ENCODE measurements at regions not wholly inside any gene's neighbourhood (a gene's known extent, or its start where the extent isn't known, plus 50 kb on each side); places are given as distances from the start of the nearest gene placed in this dataset.
"Not testable (repeated sequence)": the region's sequence is repeated elsewhere in the genome, so short reads cannot be mapped to it uniquely, and the experiment has no call there.

DNA sequence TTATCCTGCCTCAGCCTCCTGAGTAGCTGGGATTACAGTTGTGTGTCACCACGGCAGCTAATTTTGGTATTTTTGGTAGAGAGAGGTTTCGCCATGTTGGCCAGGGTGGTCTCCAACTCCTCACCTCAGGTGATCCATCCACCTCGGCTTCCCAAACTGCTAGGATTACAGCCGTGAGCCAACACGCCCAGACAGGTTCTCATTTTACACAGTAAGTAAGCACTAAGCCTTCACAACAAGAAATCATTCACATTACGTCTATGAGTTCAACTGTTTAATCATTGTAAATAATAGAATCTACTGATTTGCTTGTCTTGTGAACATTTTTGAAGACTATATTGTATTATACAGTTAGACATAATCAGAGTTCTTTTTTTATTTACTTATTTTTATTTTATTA is 131.5 kb upstream of the LRATD1 start:
- Histone ChIP-seq H3K27me3 (ENCODE audit: control insufficient read depth, insufficient read depth, low read length) (no peaks in the 10 kb centered on the region), H3K36me3 (ENCODE audit: control insufficient read depth, insufficient read depth, low read length) (no peaks in the 10 kb centered on the region), H3K27ac (ENCODE audit: low read length) (no peak overlapping the region), H3K4me3 (ENCODE audit: low read length) (no peak overlapping the region), H3K4me1 (ENCODE audit: control insufficient read depth, insufficient read depth, low read length) (no peaks in the 10 kb centered on the region), H3K9me3 (replicated peaks; ENCODE audit: control insufficient read depth, low read depth, low read length) (no peaks in the 10 kb centered on the region)
- no CpG with 5 or more reads among the region's 6 CpGs for WGBS (ENCODE audit: insufficient coverage)
- DNase-seq = no peak

DNA sequence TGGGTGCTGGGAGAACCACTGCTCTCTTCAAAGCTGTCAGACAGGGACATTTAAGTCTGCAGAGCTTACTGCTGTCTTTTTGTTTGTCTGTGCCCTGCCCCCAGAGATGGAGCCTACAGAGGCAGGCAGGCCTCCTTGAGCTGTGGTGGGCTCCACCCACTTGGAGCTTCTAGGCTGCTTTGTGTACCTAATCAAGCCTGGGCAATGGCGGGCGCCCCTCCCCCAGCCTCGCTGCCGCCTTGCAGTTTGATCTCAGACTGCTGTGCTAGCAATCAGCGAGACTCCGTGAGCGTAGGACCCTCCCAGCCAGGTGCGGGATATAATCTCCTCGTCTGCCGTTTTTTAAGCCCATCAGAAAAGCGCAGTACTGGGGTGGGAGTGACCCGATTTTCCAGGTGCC is 125.6 kb upstream of the LRATD1 start:
- H3K9me3 ChIP-seq (replicated peaks; ENCODE audit: control insufficient read depth, low read depth, low read length); H3K27me3 ChIP-seq (ENCODE audit: control insufficient read depth, insufficient read depth, low read length); H3K4me1 ChIP-seq (ENCODE audit: control insufficient read depth, insufficient read depth, low read length); H3K27ac ChIP-seq (ENCODE audit: low read length); H3K36me3 ChIP-seq (ENCODE audit: control insufficient read depth, insufficient read depth, low read length); H3K4me3 ChIP-seq (ENCODE audit: low read length); DNase-seq: not testable (repeated sequence)
- WGBS (ENCODE audit: insufficient coverage) = 100% methylated on average over 2 of the region's 12 CpGs

- Histone ChIP-seq H3K36me3 (ENCODE audit: control insufficient read depth, insufficient read depth, low read length) (no peaks in the 10 kb centered on the region), H3K9me3 (replicated peaks; ENCODE audit: control insufficient read depth, low read depth, low read length) (no peaks in the 10 kb centered on the region), H3K27me3 (ENCODE audit: control insufficient read depth, insufficient read depth, low read length) (no peaks in the 10 kb centered on the region), H3K4me3 (ENCODE audit: low read length) (no peak overlapping the region), H3K27ac (ENCODE audit: low read length) (no peak overlapping the region), H3K4me1 (ENCODE audit: control insufficient read depth, insufficient read depth, low read length) (no peaks in the 10 kb centered on the region)
- no peak for DNase-seq
- no CpG with 5 or more reads among the region's 4 CpGs for WGBS (ENCODE audit: insufficient coverage)
Measured at GRCh38 chr2:14511541-14511940, 121.0 kb upstream of the LRATD1 start.

DNA sequence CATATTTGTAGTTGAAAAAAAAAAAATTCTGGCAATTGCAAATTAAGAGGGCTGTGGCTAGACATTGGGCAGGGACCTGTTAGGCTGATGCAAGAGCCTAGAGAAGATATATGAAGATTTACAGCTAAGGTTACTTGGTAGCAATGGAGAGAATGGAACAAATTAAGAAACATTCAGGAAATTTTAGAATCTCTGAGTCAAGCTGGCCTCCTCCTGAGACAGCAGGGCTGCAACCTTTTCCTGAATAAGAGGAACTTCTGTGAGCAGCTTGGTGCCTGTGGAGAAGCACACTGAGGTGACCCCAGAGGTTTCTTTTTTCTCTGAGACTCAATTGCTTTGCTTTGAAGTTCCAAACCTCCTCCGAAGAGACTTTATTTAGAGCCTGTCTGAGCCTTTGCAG is 118.6 kb upstream of the LRATD1 start:
- H3K27ac ChIP-seq (ENCODE audit: low read length) = no peak overlapping the region
- no CpG with 5 or more reads among the region's 1 CpG for WGBS (ENCODE audit: insufficient coverage)
- no peak overlapping the region for H3K4me3 ChIP-seq (ENCODE audit: low read length)
- no peaks in the 10 kb centered on the region for H3K27me3 ChIP-seq (ENCODE audit: control insufficient read depth, insufficient read depth, low read length)
- DNase-seq = no peak
- H3K36me3 ChIP-seq (ENCODE audit: control insufficient read depth, insufficient read depth, low read length) = no peaks in the 10 kb centered on the region
- H3K9me3 ChIP-seq (replicated peaks; ENCODE audit: control insufficient read depth, low read depth, low read length) = no peaks in the 10 kb centered on the region
- H3K4me1 ChIP-seq (ENCODE audit: control insufficient read depth, insufficient read depth, low read length) = no peaks in the 10 kb centered on the region

- Histone ChIP-seq H3K27ac (ENCODE audit: low read length) (no peak overlapping the region), H3K36me3 (ENCODE audit: control insufficient read depth, insufficient read depth, low read length) (no peaks in the 10 kb centered on the region), H3K27me3 (ENCODE audit: control insufficient read depth, insufficient read depth, low read length) (no peaks in the 10 kb centered on the region), H3K9me3 (replicated peaks; ENCODE audit: control insufficient read depth, low read depth, low read length) (no peaks in the 10 kb centered on the region), H3K4me3 (ENCODE audit: low read length) (no peak overlapping the region), H3K4me1 (ENCODE audit: control insufficient read depth, insufficient read depth, low read length) (no peaks in the 10 kb centered on the region)
- no peak for DNase-seq
- WGBS (ENCODE audit: insufficient coverage) = no CpG with 5 or more reads among the region's 1 CpG
Measured at GRCh38 chr2:14516844-14517243, 115.7 kb upstream of the LRATD1 start.

GRCh38 chr2:14517731-14518130 is 114.8 kb upstream of the LRATD1 start:
- Histone ChIP-seq H3K4me1 (ENCODE audit: control insufficient read depth, insufficient read depth, low read length) (no peaks in the 10 kb centered on the region), H3K9me3 (replicated peaks; ENCODE audit: control insufficient read depth, low read depth, low read length) (no peaks in the 10 kb centered on the region), H3K27ac (ENCODE audit: low read length) (no peak overlapping the region), H3K36me3 (ENCODE audit: control insufficient read depth, insufficient read depth, low read length) (no peaks in the 10 kb centered on the region), H3K27me3 (ENCODE audit: control insufficient read depth, insufficient read depth, low read length) (no peaks in the 10 kb centered on the region), H3K4me3 (ENCODE audit: low read length) (no peak overlapping the region)
- WGBS (ENCODE audit: insufficient coverage) = no CpG with 5 or more reads among the region's 4 CpGs
- DNase-seq = peak; percentile 14

- WGBS (ENCODE audit: insufficient coverage) = 76% methylated on average over 5 of the region's 10 CpGs
- no peaks in the 10 kb centered on the region for H3K9me3 ChIP-seq (replicated peaks; ENCODE audit: control insufficient read depth, low read depth, low read length)
- no peaks in the 10 kb centered on the region for H3K36me3 ChIP-seq (ENCODE audit: control insufficient read depth, insufficient read depth, low read length)
- no peak overlapping the region for H3K27ac ChIP-seq (ENCODE audit: low read length)
- DNase-seq = no peak
- H3K4me1 ChIP-seq (ENCODE audit: control insufficient read depth, insufficient read depth, low read length) = no peaks in the 10 kb centered on the region
- H3K4me3 ChIP-seq (ENCODE audit: low read length) = no peak overlapping the region
- no peaks in the 10 kb centered on the region for H3K27me3 ChIP-seq (ENCODE audit: control insufficient read depth, insufficient read depth, low read length)
Measured at GRCh38 chr2:14520385-14520945, 112.1 kb upstream of the LRATD1 start.

DNA sequence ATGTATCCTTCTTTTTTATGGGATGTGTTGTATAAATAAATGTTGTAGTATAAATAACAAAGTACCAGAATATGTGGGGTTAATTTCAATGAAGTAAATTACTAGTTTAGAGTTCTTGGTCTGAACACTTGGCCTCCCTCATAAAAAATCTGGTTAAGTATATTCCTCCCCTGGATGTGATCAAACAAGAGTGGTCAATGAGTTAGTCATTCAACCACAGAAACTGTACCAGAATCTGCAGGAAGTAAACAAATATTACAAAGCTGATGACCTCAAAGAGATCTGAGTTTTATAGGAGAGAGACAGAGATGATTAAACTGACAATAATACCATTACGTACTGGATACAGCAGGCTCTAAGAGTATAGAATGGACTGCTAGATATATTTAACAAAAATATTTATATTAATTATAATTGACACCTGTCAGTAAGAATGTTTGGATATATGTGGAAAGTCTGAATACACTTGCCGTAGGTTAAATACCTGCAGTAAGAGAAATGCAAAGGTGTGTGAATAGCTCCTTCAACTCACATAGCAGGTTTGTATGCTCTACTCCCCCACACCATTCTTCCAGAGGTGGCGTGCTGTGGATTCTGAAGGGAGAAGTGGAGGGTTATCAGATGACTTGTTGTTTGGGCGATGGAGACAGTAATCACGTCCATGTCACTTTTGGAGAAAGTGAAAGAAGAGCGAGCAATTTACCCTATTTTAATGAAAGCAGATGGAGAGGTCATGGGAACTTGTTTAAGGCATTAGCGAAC is 108.3 kb upstream of the LRATD1 start:
- Histone ChIP-seq H3K4me1 (ENCODE audit: control insufficient read depth, insufficient read depth, low read length) (no peaks in the 10 kb centered on the region), H3K4me3 (ENCODE audit: low read length) (no peak overlapping the region), H3K27me3 (ENCODE audit: control insufficient read depth, insufficient read depth, low read length) (no peaks in the 10 kb centered on the region), H3K27ac (ENCODE audit: low read length) (no peak overlapping the region), H3K36me3 (ENCODE audit: control insufficient read depth, insufficient read depth, low read length) (no peaks in the 10 kb centered on the region), H3K9me3 (replicated peaks; ENCODE audit: control insufficient read depth, low read depth, low read length) (no peaks in the 10 kb centered on the region)
- WGBS (ENCODE audit: insufficient coverage) = 72% methylated on average over 3 of the region's 7 CpGs
- DNase-seq = no peak

- no peaks in the 10 kb centered on the region for H3K9me3 ChIP-seq (replicated peaks; ENCODE audit: control insufficient read depth, low read depth, low read length)
- H3K27me3 ChIP-seq (ENCODE audit: control insufficient read depth, insufficient read depth, low read length) = no peaks in the 10 kb centered on the region
- H3K4me3 ChIP-seq (ENCODE audit: low read length) = no peak overlapping the region
- no peak for DNase-seq
- H3K27ac ChIP-seq (ENCODE audit: low read length) = no peak overlapping the region
- H3K4me1 ChIP-seq (ENCODE audit: control insufficient read depth, insufficient read depth, low read length) = no peaks in the 10 kb centered on the region
- H3K36me3 ChIP-seq (ENCODE audit: control insufficient read depth, insufficient read depth, low read length) = no peaks in the 10 kb centered on the region
Measured at GRCh38 chr2:14524803-14525080, 107.8 kb upstream of the LRATD1 start.

DNA sequence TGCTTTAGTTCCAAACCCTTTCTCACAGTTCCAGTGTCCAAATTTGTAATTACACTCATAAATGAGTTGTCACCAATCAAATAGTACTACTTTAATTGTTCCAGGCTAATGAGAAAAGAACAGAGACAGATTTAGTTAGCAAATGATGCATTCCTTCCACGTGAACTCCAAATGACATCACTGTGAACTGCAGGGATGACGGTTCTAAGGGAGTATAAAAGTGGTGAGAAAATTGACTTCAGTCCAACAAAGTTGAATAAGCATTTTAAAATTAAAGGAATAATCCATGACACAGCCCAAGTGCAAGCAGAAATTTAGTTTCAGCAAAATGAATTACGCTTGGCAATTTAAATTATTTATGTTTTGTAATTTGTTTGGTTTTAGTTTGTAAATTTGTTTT is 102.0 kb upstream of the LRATD1 start:
- no peaks in the 10 kb centered on the region for H3K4me1 ChIP-seq (ENCODE audit: control insufficient read depth, insufficient read depth, low read length)
- 100% methylated on average over 1 of the region's 3 CpGs for WGBS (ENCODE audit: insufficient coverage)

More for the DNA sequence above, 102.0 kb upstream of the LRATD1 start:
- DNase-seq = no peak
- Histone ChIP-seq H3K36me3 (ENCODE audit: control insufficient read depth, insufficient read depth, low read length) (no peaks in the 10 kb centered on the region), H3K27me3 (ENCODE audit: control insufficient read depth, insufficient read depth, low read length) (no peaks in the 10 kb centered on the region), H3K9me3 (replicated peaks; ENCODE audit: control insufficient read depth, low read depth, low read length) (no peaks in the 10 kb centered on the region), H3K4me3 (ENCODE audit: low read length) (no peak overlapping the region), H3K27ac (ENCODE audit: low read length) (no peak overlapping the region)
